Glutamatergic neuron (in vitro differentiated cells): ENCODE measurements at regions not wholly inside any gene's neighbourhood (a gene's known extent, or its start where the extent isn't known, plus 50 kb on each side); places are given as distances from the start of the nearest gene placed in this dataset.

Source experiments
- DNase-seq: peaks from one replicate; pipeline ENCODE4 v3.0.0; 2022
- H3K27ac Mint-ChIP-seq: one replicate; pipeline ENCODE4 v1.8.0; 2020; ENCODE audit warnings: mild to moderate bottlenecking, mixed read lengths, inconsistent platforms; ENCODE audit not compliant: unreplicated experiment
- H3K27me3 Mint-ChIP-seq: one replicate; pipeline ENCODE4 v1.8.0; 2020; ENCODE audit warnings: mild to moderate bottlenecking, moderate library complexity, mixed read lengths, inconsistent platforms; ENCODE audit not compliant: unreplicated experiment
- H3K36me3 Mint-ChIP-seq: one replicate; pipeline ENCODE4 v1.8.0; 2020; ENCODE audit warnings: mild to moderate bottlenecking, mixed read lengths, inconsistent platforms; ENCODE audit not compliant: unreplicated experiment
- H3K4me1 Mint-ChIP-seq: one replicate; pipeline ENCODE4 v1.8.0; 2020; ENCODE audit warnings: mild to moderate bottlenecking, low read depth, mixed read lengths, inconsistent platforms; ENCODE audit not compliant: unreplicated experiment
- H3K4me3 Mint-ChIP-seq: one replicate; pipeline ENCODE4 v1.8.0; 2020; ENCODE audit warnings: mild to moderate bottlenecking, mixed read lengths, inconsistent platforms; ENCODE audit not compliant: unreplicated experiment
- H3K9me3 Mint-ChIP-seq: one replicate; pipeline ENCODE4 v1.8.0; 2020; ENCODE audit warnings: mild to moderate bottlenecking, moderate library complexity, mixed read lengths, inconsistent platforms; ENCODE audit not compliant: unreplicated experiment
- TF ChIP-seq, protein P1 (sequence below): fragments of 200-600 bp; sonication (generic); IDR thresholded peaks from one replicate; pipeline ENCODE4 v1.5.0; 2021; ENCODE audit not compliant: partially characterized antibody, unreplicated experiment

- Mint-ChIP-seq H3K36me3 (peaks cover 4% of the 10 kb centered on the region), H3K27me3 (peaks cover 9% of the 10 kb centered on the region), H3K9me3 (peaks cover 7% of the 10 kb centered on the region), H3K4me1 (peaks cover 22% of the 10 kb centered on the region), H3K27ac (no peak overlapping the region), H3K4me3 (no peak overlapping the region)
- no peak for DNase-seq
- TF ChIP-seq, protein P1, sequence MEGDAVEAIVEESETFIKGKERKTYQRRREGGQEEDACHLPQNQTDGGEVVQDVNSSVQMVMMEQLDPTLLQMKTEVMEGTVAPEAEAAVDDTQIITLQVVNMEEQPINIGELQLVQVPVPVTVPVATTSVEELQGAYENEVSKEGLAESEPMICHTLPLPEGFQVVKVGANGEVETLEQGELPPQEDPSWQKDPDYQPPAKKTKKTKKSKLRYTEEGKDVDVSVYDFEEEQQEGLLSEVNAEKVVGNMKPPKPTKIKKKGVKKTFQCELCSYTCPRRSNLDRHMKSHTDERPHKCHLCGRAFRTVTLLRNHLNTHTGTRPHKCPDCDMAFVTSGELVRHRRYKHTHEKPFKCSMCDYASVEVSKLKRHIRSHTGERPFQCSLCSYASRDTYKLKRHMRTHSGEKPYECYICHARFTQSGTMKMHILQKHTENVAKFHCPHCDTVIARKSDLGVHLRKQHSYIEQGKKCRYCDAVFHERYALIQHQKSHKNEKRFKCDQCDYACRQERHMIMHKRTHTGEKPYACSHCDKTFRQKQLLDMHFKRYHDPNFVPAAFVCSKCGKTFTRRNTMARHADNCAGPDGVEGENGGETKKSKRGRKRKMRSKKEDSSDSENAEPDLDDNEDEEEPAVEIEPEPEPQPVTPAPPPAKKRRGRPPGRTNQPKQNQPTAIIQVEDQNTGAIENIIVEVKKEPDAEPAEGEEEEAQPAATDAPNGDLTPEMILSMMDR, result no peak
These were observed 50.3 kb downstream of the RBFOX3 start for GRCh38 chr17:79560527-79560926.

GRCh38 chr17:79559111-79559887 lies 51.6 kb downstream of the RBFOX3 start:
- peaks cover 8% of the 10 kb centered on the region for H3K9me3 Mint-ChIP-seq
- no peak for DNase-seq
- H3K27ac Mint-ChIP-seq, result peak overlapping the region; percentile 17
- TF ChIP-seq, protein P1, result no peak
- peaks cover 22% of the 10 kb centered on the region for H3K4me1 Mint-ChIP-seq
- H3K36me3 Mint-ChIP-seq, result peaks cover 6% of the 10 kb centered on the region
- peaks cover 10% of the 10 kb centered on the region for H3K27me3 Mint-ChIP-seq
- no peak overlapping the region for H3K4me3 Mint-ChIP-seq

GRCh38 chr17:79558091-79558900 lies 52.6 kb downstream of the RBFOX3 start:
- H3K27me3 Mint-ChIP-seq, result peaks cover 12% of the 10 kb centered on the region
- H3K4me1 Mint-ChIP-seq, result peaks cover 22% of the 10 kb centered on the region
- peak overlapping the region; percentile 62 for H3K4me3 Mint-ChIP-seq
- TF ChIP-seq, protein P1, result no peak
- DNase-seq, result no peak
- H3K36me3 Mint-ChIP-seq, result peaks cover 6% of the 10 kb centered on the region
- peak overlapping the region; percentile 79 for H3K27ac Mint-ChIP-seq
- H3K9me3 Mint-ChIP-seq, result peaks cover 7% of the 10 kb centered on the region

DNA sequence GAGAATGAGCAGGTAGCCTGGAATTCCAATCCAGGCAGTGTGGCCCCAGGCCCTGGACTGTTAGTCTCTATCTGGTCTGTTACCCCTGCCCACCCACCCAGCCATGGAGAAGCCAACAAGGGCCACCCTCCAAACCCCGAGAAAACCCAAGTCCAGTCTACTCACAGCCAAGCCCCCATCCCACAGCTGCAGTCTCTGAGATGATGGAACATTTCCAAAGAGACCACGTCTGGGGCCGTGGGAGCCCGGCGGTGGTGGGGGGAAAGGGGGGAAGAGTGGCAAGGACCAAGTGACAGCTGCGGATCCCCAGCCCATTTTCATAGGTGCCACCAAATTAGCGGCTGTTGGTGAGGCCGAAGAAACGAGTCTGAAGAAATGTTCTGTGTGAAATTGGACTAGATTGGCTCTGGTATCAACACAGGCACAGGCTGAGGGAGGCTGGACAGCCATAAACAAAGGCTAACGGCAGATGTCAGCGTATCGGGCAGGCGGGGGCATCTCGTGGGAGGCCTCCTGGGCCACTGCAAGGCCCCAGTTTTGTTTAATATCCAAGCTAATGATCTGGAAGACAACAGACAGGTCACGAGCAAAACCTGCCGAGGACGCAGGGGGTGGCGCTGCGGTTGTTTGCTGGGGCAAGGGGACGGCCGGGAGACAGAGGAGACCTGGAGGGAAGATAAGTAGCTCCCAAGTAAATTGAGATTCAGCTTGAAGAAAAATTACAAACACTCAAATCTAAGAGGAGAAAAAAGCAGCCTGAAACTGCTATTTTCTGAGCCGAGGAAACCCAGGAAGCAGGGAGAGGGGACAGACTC lies 53.4 kb downstream of the RBFOX3 start:
- Mint-ChIP-seq H3K9me3 (peaks cover 7% of the 10 kb centered on the region), H3K27me3 (peaks cover 12% of the 10 kb centered on the region), H3K4me1 (peaks cover 22% of the 10 kb centered on the region), H3K36me3 (peaks cover 6% of the 10 kb centered on the region), H3K27ac (peak overlapping the region; percentile 79), H3K4me3 (peak overlapping the region; percentile 62)
- DNase-seq, result no peak
- TF ChIP-seq, protein P1, result no peak
